ENCODE measurements at regions not wholly inside any gene's neighbourhood (a gene's known extent, or its start where the extent isn't known, plus 50 kb on each side); places are given as distances from the start of the nearest gene placed in this dataset.

GRCh38 chr12:103020839-103021238 lies 63.4 kb downstream of the ASCL1 start:
- no peak for TF ChIP-seq EP300 (IDR thresholded peaks at IDR 0.05; ENCODE audit: low read depth)
- no peak for TF ChIP-seq CTCF (IDR thresholded peaks at IDR 0.05)
